GM20000 (cell line): ENCODE measurements at regions not wholly inside any gene's neighbourhood (a gene's known extent, or its start where the extent isn't known, plus 50 kb on each side); places are given as distances from the start of the nearest gene placed in this dataset.

Source experiments
- DNase-seq: peaks from one replicate; pipeline ENCODE4 v3.0.0; 2012; ENCODE audit warnings: low spot score
- TF ChIP-seq, protein P1 (sequence below): IDR thresholded peaks from 2 replicates; pipeline ENCODE4 v1.5.1; 2012; ENCODE audit warnings: mild to moderate bottlenecking, control low read depth; ENCODE audit errors: extremely low read depth, missing control alignments

DNA sequence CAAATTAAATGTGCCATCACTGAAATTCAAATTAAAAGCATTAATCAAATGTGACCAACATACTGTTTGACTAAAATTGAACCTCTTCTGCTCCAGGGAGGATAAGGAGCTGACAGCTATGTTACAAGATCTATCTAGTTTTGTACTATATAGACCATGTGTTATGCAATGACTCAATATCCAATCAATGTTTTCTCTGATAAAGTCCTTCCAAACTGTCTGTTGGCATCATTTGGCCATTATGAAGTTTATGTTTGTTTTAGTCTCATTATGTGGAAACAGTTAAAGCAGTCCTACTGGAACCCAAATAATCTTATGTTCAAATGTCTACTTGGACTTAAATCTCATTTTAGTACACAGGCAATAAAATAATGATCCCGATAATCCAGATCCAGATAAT lies 267.0 kb upstream of the THBS1 start:
- TF ChIP-seq, protein P1, sequence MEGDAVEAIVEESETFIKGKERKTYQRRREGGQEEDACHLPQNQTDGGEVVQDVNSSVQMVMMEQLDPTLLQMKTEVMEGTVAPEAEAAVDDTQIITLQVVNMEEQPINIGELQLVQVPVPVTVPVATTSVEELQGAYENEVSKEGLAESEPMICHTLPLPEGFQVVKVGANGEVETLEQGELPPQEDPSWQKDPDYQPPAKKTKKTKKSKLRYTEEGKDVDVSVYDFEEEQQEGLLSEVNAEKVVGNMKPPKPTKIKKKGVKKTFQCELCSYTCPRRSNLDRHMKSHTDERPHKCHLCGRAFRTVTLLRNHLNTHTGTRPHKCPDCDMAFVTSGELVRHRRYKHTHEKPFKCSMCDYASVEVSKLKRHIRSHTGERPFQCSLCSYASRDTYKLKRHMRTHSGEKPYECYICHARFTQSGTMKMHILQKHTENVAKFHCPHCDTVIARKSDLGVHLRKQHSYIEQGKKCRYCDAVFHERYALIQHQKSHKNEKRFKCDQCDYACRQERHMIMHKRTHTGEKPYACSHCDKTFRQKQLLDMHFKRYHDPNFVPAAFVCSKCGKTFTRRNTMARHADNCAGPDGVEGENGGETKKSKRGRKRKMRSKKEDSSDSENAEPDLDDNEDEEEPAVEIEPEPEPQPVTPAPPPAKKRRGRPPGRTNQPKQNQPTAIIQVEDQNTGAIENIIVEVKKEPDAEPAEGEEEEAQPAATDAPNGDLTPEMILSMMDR, result no peak
- no peak for DNase-seq

GRCh38 chr15:39315206-39315850 lies 265.6 kb upstream of the THBS1 start:
- DNase-seq, result no peak
- TF ChIP-seq, protein P1, result no peak

DNA sequence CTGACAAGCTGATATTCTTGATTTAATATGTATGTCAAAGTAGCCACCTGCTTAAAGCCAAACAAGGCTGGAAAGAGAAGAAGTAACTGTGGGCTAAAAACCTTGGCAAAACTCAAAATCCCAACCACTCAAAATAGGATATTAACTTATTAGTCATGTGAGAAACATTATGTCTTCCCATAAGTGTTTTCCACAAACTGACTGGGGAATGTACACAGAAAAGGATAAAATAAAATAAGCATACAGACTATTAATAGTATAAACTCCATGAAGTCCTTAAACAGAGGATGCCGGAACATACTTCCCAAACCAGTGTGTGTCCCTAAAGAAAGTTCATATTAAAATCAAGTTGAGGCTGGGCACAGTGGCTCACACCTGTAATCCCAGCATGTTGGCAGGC lies 263.7 kb upstream of the THBS1 start:
- DNase-seq, result no peak
- TF ChIP-seq, protein P1, result no peak

DNA sequence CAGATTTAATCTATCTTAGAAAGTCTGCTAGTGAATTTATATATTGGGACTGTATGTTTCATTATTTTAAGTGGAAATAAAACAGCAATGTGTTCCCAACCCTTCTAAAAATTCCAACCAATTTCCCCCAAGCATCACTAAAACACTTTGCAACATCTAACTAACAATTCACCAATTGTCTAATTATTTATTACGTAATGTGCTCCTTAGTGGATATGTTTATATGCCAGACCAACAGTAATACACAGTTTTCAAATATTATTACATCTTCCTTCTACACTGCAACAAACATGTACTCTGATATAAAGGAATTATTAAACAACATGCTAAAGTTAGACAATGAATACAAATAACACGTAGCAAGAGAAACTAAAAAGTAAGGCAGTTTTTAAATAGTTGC lies 262.6 kb upstream of the THBS1 start:
- TF ChIP-seq, protein P1, result no peak
- no peak for DNase-seq

- no peak for DNase-seq
- TF ChIP-seq, protein P1, result no peak
Observed at GRCh38 chr15:39320355-39320754, 260.5 kb upstream of the THBS1 start.

DNA sequence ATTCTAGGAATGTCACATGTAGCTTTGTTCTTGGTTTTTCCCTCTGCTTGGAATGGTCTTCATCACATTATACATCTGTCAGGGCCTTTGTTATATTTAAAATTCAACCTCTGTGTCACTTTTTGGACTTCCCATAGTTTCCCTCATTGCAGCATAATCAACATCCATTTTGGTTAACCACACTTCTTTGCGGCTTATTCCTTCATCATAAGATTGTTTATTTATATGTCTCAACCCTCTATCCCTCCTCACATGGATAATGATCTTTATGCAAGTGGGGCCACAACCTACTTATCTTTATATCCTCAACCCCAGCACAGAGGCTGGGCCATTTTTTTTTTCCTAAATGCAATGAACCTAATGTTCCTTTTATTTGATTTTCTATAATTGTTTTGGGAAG lies 260.0 kb upstream of the THBS1 start:
- TF ChIP-seq, protein P1, result no peak
- DNase-seq, result no peak

DNA sequence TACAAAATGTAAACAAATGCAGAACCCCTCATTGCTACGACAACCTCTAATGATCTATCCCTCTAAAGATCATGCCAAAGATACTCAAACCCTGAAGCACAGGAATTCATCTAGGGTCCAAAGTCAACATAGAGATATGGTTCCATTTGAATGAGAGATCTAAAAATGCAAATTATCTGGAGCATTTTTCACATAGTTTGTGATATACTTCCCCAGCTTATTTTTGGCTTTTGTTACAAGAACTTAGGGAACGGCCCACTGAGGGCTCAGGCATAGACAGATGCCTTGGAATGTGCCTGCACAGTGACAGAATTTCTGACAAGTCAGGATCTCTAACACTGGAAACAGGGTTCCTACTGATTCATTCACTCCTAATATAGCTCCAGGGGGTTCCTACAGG lies 258.9 kb upstream of the THBS1 start:
- TF ChIP-seq, protein P1, result no peak
- no peak for DNase-seq
